Left renal pelvis (tissue), 4 donors: ENCODE measurements at regions not wholly inside any gene's neighbourhood (a gene's known extent, or its start where the extent isn't known, plus 50 kb on each side); places are given as distances from the start of the nearest gene placed in this dataset.

Source experiments
- DNase-seq, 4 donors: peaks; one replicate each; pipeline ENCODE4 v3.0.0-alpha.2; 2013; ENCODE audit warnings: low read depth in 4 of 4, low spot score in 3 of 4

GRCh38 chr4:178470996-178471784 is 1029.0 kb upstream of the AGA start:
- DNase-seq = no peak

GRCh38 chr4:178471994-178472393 is 1029.8 kb upstream of the AGA start:
- no peak for DNase-seq

- DNase-seq = no peak
These were observed 1037.9 kb upstream of the AGA start for GRCh38 chr4:178480105-178480504.

DNA sequence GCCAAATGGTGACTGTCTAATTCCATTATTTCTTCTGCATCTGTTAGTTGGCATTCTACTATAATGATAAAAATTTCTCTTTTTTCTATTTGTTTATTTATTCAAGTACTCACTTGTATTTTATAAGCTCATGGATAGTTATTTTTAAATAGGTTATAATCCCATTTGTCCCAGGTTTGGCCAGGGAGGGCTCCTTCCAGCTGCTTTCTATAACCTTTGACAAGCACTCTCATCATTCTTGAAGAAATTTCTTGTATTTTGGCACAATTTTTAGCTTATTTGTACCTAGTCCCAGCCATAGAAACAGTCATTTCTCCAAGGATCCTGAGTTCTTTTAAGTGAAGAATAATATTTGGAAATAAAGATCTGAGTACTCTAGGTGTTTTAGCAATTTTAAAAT is 1038.6 kb upstream of the AGA start:
- no peak for DNase-seq

- DNase-seq = no peak
These were observed 1039.3 kb upstream of the AGA start for GRCh38 chr4:178481564-178481963.

DNA sequence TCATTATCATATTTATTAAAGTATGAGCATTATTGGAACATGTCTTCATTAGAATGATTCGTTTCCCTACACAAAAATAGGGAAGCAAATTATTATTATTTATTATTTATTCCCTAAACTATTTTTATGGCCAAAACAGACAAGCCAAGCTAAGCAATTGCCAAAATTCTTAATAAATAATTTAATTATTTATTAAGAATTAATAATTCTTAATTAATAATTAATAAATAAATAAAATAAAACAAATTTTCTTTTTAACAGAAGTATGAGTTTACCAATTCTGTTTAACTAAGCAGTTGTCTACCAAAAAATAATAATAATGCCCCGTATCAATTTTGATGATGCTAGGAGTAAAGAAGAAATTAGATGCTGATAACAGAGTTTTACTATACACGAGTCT is 1080.8 kb upstream of the AGA start:
- no peak for DNase-seq

DNA sequence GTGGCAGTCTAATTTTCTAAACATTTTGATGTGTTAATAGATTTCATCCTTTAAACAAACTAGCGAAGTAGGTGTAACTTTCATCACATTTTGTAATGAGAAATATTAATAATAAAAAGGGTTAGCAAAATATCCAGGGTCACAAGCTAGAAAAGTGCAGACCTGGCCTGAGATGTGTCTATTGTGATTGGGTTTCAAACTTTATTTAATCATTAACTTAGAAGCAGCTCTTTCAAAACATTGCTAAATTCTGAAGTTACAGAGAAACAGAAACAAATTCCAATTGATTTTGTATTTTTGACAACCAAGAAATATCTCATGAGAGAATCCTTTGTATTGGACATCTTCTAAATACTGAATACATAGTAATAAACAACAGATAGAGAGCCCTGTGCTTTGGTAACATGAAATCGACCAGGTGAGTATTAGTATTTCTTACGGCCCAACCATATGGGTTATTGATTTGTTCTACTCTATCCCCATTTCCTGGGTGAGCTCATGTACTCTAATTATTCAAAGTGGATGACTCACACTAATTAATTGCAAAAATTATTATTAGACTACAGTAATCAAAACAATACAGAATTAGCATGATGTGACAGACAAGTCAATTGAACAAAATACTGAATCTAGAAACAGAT is 1093.8 kb upstream of the AGA start:
- no peak for DNase-seq

GRCh38 chr4:178553201-178553600 is 1111.0 kb upstream of the AGA start:
- no peak for DNase-seq

GRCh38 chr4:178554352-178554751 is 1112.1 kb upstream of the AGA start:
- DNase-seq = no peak

GRCh38 chr4:178556796-178557195 is 1114.6 kb upstream of the AGA start:
- no peak for DNase-seq

- DNase-seq = no peak
These were observed 1135.7 kb upstream of the AGA start for GRCh38 chr4:178577933-178578332.

DNA sequence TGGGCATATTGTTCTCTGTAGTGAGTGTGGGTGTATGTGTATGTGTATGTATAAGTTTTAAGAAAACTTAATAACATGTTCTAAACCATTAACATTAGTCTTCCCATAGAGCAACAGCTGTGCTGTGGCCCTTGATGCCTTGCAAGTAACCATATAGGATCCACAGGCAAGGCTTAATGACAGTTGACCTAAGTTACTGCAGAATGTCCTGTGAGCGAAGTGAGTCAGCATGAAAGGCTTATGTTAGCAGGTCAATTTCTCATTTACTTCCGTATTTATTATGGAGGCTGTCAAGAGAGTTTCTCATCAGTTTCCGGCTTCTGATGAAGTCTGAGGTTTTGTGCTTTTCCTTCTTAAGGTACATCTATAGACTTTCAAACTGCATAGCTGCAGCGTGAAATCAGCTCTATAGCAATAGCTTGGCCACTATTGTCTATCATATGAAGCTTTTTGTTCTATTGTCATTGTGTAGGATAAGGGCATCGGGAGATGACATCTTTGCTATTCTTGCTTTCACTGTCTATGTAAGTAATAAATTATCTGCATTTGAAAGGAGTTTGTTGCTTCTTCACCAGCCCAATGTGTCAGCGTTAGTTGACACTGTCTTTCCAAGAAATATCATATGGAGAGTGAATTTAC is 1153.4 kb upstream of the AGA start:
- no peak for DNase-seq

DNA sequence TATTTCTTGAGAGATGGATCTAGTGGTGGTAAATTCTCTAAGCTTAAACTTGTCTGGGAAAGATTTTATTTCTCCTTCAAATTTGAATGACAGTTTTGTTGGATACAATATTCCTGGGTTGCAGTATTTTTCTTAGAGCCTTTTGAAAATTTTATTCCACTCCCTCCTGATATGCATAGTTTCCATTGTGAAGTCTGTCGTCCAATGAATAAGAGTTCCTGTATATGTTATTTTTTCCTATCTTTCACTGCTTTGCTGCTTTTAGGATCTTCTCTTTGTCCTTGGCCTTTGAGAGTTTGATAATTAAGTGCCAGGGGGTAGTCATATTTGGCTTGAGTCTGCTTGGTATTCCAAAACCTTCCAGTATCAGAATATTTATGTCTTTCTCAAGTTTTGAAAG is 1156.4 kb upstream of the AGA start:
- DNase-seq = no peak

GRCh38 chr4:178599521-178599920 is 1157.3 kb upstream of the AGA start:
- DNase-seq = no peak

DNA sequence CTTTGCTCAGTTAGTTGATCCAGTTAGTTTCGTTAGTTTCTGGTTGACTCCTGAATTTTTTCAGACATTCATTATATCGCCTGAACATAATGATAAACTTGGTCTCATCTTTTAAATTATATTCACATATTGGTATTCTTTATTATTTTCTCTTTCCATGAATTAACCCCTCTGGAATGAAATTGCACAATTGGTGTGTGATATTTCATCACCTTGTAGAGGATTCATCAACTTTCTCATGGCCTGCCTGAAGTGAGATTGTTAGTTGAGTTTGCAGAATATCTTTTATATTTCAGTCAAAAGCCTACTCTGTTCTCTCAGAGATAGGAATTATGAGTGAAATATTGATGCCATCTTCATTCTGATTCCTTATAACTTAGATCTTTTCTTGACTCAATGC is 1160.6 kb upstream of the AGA start:
- no peak for DNase-seq

DNA sequence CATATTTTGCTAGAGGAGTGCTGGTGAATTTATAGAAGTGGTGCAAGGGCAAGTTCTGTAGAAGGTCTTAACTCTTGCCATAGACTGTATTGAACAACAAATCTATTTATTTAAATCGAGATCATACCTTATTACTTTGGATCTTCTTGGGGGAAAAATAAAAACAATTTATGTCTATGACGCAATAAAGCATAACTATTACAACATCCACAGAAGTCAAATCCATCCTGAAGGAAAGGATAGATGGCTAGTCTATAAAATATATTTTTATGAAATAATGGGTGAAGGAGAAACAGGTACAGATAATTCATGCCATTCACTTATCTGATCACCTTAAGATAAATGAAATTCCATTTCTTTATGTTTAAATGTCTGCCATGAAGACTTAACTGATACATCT is 1168.8 kb upstream of the AGA start:
- no peak for DNase-seq

GRCh38 chr4:178612733-178613132 is 1170.5 kb upstream of the AGA start:
- DNase-seq = no peak

DNA sequence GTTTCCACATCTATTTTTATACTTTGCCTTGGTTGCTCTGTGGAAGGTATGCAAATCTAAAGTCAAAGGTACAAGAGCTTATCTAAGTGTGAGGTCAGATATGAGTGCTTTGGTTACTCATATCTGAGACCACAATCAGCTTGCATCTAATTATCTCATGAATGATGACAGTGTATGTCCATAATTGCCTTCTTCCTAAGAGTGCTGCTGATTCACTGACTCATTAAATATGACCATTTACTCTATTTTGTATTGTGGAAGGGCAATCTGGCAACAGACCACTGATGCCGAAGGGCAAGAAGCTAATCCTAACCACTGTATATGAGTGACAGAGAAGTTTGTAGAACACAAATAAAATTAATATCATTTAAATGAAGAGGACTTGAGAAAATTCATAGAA is 1190.2 kb upstream of the AGA start:
- DNase-seq = no peak

DNA sequence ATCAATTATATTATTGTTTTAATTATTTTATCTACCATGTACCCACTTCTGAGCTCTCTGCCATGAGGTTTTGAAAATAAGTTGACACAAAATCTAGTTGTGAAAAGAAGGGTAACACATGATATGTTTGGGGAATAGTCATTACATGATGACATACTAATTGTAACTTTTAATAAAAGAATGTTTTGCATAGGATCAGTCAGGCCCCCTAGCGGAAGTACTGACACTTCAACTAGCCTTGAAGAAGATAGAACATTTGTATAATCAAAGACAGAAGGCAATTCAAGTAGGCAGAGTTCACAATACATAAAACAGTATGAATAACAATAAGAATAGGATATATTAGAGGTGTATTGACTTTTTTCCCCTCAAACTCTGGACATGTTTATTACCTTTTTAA is 1191.0 kb upstream of the AGA start:
- no peak for DNase-seq

DNA sequence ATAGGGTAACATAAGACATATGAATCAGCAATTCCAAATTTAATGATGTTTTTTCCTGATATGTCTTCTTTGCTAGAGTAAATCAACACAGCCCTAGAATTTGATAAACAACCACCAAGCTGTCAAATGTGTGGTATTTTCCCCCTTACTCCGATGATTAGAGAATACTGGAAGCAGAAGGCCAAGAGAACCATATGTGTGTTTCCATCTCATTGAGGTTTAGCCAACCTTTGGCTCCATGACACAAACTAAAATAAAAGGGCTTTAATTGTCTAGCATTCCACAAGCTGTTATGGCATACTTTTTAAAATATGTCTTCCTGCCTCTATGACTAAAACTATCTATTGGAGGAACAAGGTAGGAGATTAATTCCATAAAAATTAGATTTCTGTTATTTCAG is 1222.4 kb upstream of the AGA start:
- no peak for DNase-seq

- DNase-seq = no peak
These were observed 1223.7 kb upstream of the AGA start for GRCh38 chr4:178665916-178666315.

DNA sequence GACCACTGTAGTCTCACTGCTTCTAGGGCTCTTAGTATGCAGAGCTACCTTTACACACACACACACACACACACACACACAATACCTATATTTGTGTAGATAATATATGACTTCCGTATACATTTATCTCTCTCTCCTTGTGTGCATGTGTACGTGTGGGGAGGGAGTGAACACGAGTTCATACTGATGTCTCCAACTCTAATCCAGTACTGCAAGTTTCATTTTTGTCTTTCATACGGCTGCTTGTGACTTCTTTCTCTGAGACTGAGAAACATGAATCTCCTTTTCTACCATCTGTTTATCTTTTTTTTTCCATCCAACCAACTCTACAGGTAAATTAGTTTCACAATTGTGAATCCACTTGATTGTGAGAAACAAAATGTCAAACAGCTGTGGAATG is 1229.5 kb upstream of the AGA start:
- DNase-seq = no peak
